IMR-90 (cell line): ENCODE measurements at regions not wholly inside any gene's neighbourhood (a gene's known extent, or its start where the extent isn't known, plus 50 kb on each side); places are given as distances from the start of the nearest gene placed in this dataset.

ENCODE experiments used
- ATAC-seq: fragments of 200-7000 bp; cut with Tn5 transposase; 2 replicates; pipeline ENCODE4 v1.9.1; 2020; ENCODE audit warnings: low read depth, mild to moderate bottlenecking, moderate library complexity
- BruUV-seq: library from RNA; stranded (reverse); fragments of 400-500 nt; replicated peaks from 2 replicates; lab custom pipeline; 2021; lab: Mats Ljungman, UMichigan
- CTCF ChIA-PET: fragments of 300-600 bp; formaldehyde crosslinking; extraction: SDS; loops from one replicate; lab custom pipeline; 2021; ENCODE audit warnings: antibody characterized with exemption; lab: Yijun Ruan, JAX
- POLR2A ChIA-PET: fragments of 300-600 bp; sonication (Branson Sonifier 250); formaldehyde crosslinking; loops from one replicate; lab custom pipeline; 2022; ENCODE audit warnings: antibody characterized with exemption; ENCODE audit not compliant: unreplicated experiment; lab: Charles Lee
- DNase-seq: peaks from one replicate; pipeline ENCODE4 v3.0.0; 2013
- H2AFZ ChIP-seq: replicated peaks from 2 replicates; pipeline ENCODE3; 2013; ENCODE audit warnings: low read length, mild to moderate bottlenecking; ENCODE audit not compliant: poor library complexity
- H2AK5ac ChIP-seq: 2 replicates; pipeline ENCODE4 v1.6.1; 2013; ENCODE audit warnings: low read depth, low read length, inconsistent platforms
- H2AK9ac ChIP-seq: replicated peaks from 2 replicates; pipeline ENCODE3; 2013; ENCODE audit warnings: mild to moderate bottlenecking, low read depth, low read length, moderate library complexity; ENCODE audit not compliant: poor library complexity
- H2BK120ac ChIP-seq: 2 replicates; pipeline ENCODE4 v1.6.1; 2013; ENCODE audit warnings: low read depth, low read length, inconsistent platforms
- H2BK15ac ChIP-seq: 3 replicates; pipeline ENCODE4 v1.6.1; 2013; ENCODE audit warnings: low read depth, low read length, inconsistent platforms
- H2BK20ac ChIP-seq: 2 replicates; pipeline ENCODE4 v1.6.1; 2013; ENCODE audit warnings: low read depth, mild to moderate bottlenecking, inconsistent platforms, low read length, moderate library complexity
- H2BK5ac ChIP-seq: 2 replicates; pipeline ENCODE4 v1.6.1; 2013; ENCODE audit warnings: mild to moderate bottlenecking, low read depth, low read length, inconsistent platforms; ENCODE audit not compliant: poor library complexity, severe bottlenecking
- H3K14ac ChIP-seq: replicated peaks from 2 replicates; pipeline ENCODE4 v1.6.1; 2013; ENCODE audit warnings: low read depth, low read length, inconsistent platforms
- H3K18ac ChIP-seq: 2 replicates; pipeline ENCODE4 v1.6.1; 2013; ENCODE audit warnings: low read depth, low read length, control low read depth
- H3K23ac ChIP-seq: 2 replicates; pipeline ENCODE4 v1.6.1; 2013; ENCODE audit warnings: low read depth, low read length, inconsistent platforms
- H3K27ac ChIP-seq: 2 replicates; pipeline ENCODE4 v1.5.1; 2013; ENCODE audit warnings: mild to moderate bottlenecking, control low read depth, low read length; ENCODE audit not compliant: insufficient read depth
- H3K27me3 ChIP-seq: 2 replicates; pipeline ENCODE4 v1.6.1; 2013; ENCODE audit warnings: low read length; ENCODE audit not compliant: control insufficient read depth, insufficient read depth
- H3K36me3 ChIP-seq: 2 replicates; pipeline ENCODE4 v1.6.1; 2013; ENCODE audit warnings: low read length, mixed read lengths; ENCODE audit not compliant: control insufficient read depth, insufficient read depth
- H3K4ac ChIP-seq: 2 replicates; pipeline ENCODE4 v1.6.1; 2013; ENCODE audit warnings: low read depth, low read length, inconsistent platforms
- H3K4me1 ChIP-seq: 2 replicates; pipeline ENCODE4 v1.6.1; 2013; ENCODE audit warnings: low read length, mixed read lengths; ENCODE audit not compliant: control insufficient read depth, insufficient read depth
- H3K4me2 ChIP-seq: 2 replicates; pipeline ENCODE4 v1.6.1; 2013; ENCODE audit warnings: low read depth, mild to moderate bottlenecking, control low read depth, low read length, moderate library complexity
- H3K4me3 ChIP-seq: 2 replicates; pipeline ENCODE4 v1.5.1; 2013; ENCODE audit warnings: low read depth, mild to moderate bottlenecking, control low read depth, low read length, moderate library complexity; ENCODE audit not compliant: insufficient read depth
- H3K56ac ChIP-seq: 2 replicates; pipeline ENCODE4 v1.6.1; 2013; ENCODE audit warnings: low read length, inconsistent platforms; ENCODE audit not compliant: insufficient read depth; ENCODE audit errors: extremely low read depth
- H3K79me1 ChIP-seq, 2 experiments: 2 replicates each; pipeline ENCODE4 v1.6.1; 2013; ENCODE audit warnings: low read length in 2 of 2, inconsistent platforms in 1 of 2, low read depth in 1 of 2
- H3K9ac ChIP-seq: 2 replicates; pipeline ENCODE4 v1.6.1; 2013; ENCODE audit warnings: low read depth, low read length, control low read depth
- H3K9me1 ChIP-seq: 2 replicates; pipeline ENCODE4 v1.6.1; 2013; ENCODE audit warnings: low read length, inconsistent platforms; ENCODE audit not compliant: insufficient read depth
- H3K9me3 ChIP-seq: 2 replicates; pipeline ENCODE4 v1.6.1; 2013; ENCODE audit warnings: low read length; ENCODE audit not compliant: control insufficient read depth, insufficient read depth
- H4K20me1 ChIP-seq: 2 replicates; pipeline ENCODE4 v1.6.1; 2013; ENCODE audit warnings: low read length, inconsistent platforms; ENCODE audit not compliant: insufficient read depth
- H4K5ac ChIP-seq: 2 replicates; pipeline ENCODE4 v1.6.1; 2013; ENCODE audit warnings: mild to moderate bottlenecking, low read depth, low read length, control low read depth
- H4K8ac ChIP-seq, 2 experiments: 2 replicates each; pipeline ENCODE4 v1.6.1; 2013; ENCODE audit warnings: low read depth in 2 of 2, low read length in 2 of 2, control low read depth in 1 of 2, inconsistent platforms in 1 of 2
- H4K91ac ChIP-seq: 2 replicates; pipeline ENCODE4 v1.6.1; 2013; ENCODE audit warnings: low read depth, low read length, inconsistent platforms; ENCODE audit not compliant: insufficient read depth
- BHLHE40 ChIP-seq: fragments of 150-350 bp; IDR thresholded peaks from 2 replicates; pipeline ENCODE4 v1.6.1; 2016; ENCODE audit warnings: mild to moderate bottlenecking, low read depth, low read length
- CEBPB ChIP-seq: IDR thresholded peaks from 2 replicates; pipeline ENCODE4 v1.6.1; 2012; ENCODE audit warnings: low read depth, low read length, improper control_type of control experiment
- CHD1 ChIP-seq: IDR thresholded peaks from 2 replicates; pipeline ENCODE4 v1.6.1; 2012; ENCODE audit warnings: low read depth, low read length, improper control_type of control experiment
- FOS ChIP-seq: fragments of 150-350 bp; IDR thresholded peaks from 2 replicates; pipeline ENCODE4 v1.6.1; 2016; ENCODE audit warnings: low read depth, low read length
- MAZ ChIP-seq: IDR thresholded peaks from 2 replicates; pipeline ENCODE4 v1.6.1; 2012; ENCODE audit warnings: low read depth, mild to moderate bottlenecking, low read length, improper control_type of control experiment, moderate library complexity, borderline replicate concordance
- MXI1 ChIP-seq: IDR thresholded peaks from 2 replicates; pipeline ENCODE4 v1.6.1; 2012; ENCODE audit warnings: low read depth, mild to moderate bottlenecking, low read length, moderate library complexity, borderline replicate concordance
- NFE2L2 ChIP-seq: fragments of 150-350 bp; IDR thresholded peaks from 2 replicates; pipeline ENCODE4 v1.6.1; 2016; ENCODE audit warnings: low read depth, mild to moderate bottlenecking, low read length
- POLR2A ChIP-seq: IDR thresholded peaks from 2 replicates; pipeline ENCODE4 v1.6.1; 2012; ENCODE audit warnings: mild to moderate bottlenecking, low read depth, low read length
- RAD21 ChIP-seq: IDR thresholded peaks from 2 replicates; pipeline ENCODE4 v1.6.1; 2012; ENCODE audit warnings: low read length, improper control_type of control experiment
- RCOR1 ChIP-seq: IDR thresholded peaks from 2 replicates; pipeline ENCODE4 v1.6.1; 2012; ENCODE audit warnings: mild to moderate bottlenecking, low read length, improper control_type of control experiment; ENCODE audit not compliant: insufficient replicate concordance
- WGBS, 2 experiments: methylation state at CpG; one replicate each; pipeline versions ENCODE4 v1.1.5 to v1.1.7; 2013; ENCODE audit warnings: missing lambda C conversion rate in 2 of 2; ENCODE audit not compliant: insufficient read length in 1 of 2; ENCODE audit errors: extremely low coverage in 2 of 2; 5-methylcytosine and 5-hydroxymethylcytosine counted together
- dilution Hi-C: fragments of 300-500 bp; cut with HindIII; formaldehyde crosslinking; loops from one replicate; pipeline ENCODE4 v1.14.3; 2018; ENCODE audit warnings: low sequenced_read_pairs; ENCODE audit not compliant: unreplicated experiment
- in situ Hi-C: fragments of 300-500 bp; cut with MboI; formaldehyde crosslinking; loops from 3 replicates; pipeline ENCODE4 v1.14.3; 2019; ENCODE audit warnings: low sequenced_read_pairs, inconsistent platforms, mixed read lengths
- intact Hi-C: fragments of 100-400 bp; cut with micrococcal nuclease; formaldehyde crosslinking; loops from 2 replicates; pipeline ENCODE4 v1.10.0; 2022
- TF ChIP-seq, protein P1 (sequence below): fragments of 150-350 bp; IDR thresholded peaks from 2 replicates; pipeline ENCODE4 v1.6.1; 2016; ENCODE audit warnings: low read depth, mild to moderate bottlenecking, low read length, moderate library complexity, borderline replicate concordance
- TF ChIP-seq, protein P2 (sequence below): conservative IDR thresholded peaks from 2 replicates; pipeline ENCODE4 v1.5.1; 2012; ENCODE audit warnings: mild to moderate bottlenecking, low read depth, low read length, improper control_type of control experiment

DNA sequence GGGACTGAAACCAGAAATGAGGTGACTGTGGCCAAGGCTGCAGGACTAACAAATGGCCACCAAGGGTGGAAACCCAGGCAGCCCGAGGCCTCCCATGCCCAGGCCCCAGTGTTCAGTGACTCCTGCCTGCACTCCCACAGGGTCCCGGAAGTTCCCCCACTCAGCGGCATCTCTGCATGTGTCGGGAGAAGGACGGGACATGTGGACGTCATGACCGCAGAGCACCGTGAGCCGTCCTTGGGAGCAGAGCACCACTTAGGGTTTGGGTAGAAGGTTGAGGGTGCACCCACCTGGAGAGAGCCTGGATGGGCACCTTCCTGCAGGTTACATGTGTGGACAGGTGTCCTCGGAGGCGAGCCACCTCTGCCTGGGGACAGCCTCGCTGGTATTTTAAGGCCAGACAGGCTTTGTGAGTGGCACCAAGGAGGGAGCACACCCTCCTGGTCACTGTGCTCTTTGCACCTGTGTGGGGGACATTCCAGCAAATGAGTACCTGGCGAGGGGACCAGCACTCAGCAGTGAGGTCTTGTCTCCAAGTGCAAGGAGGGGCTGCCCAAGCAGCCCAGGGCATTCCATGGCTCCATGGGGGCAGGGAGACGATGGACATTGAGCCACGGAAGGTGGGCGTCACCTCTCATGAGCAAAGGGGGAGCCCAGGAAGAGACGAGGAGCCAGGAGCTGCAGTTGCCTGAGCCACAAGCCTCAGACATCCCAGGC lies 95.3 kb upstream of the TCERG1L start:
- no peak for TF ChIP-seq MAZ
- no peak for TF ChIP-seq POLR2A
- TF ChIP-seq, protein P1, sequence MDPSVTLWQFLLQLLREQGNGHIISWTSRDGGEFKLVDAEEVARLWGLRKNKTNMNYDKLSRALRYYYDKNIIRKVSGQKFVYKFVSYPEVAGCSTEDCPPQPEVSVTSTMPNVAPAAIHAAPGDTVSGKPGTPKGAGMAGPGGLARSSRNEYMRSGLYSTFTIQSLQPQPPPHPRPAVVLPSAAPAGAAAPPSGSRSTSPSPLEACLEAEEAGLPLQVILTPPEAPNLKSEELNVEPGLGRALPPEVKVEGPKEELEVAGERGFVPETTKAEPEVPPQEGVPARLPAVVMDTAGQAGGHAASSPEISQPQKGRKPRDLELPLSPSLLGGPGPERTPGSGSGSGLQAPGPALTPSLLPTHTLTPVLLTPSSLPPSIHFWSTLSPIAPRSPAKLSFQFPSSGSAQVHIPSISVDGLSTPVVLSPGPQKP = no peak
- TF ChIP-seq CEBPB = no peak
- no peak for TF ChIP-seq NFE2L2
- TF ChIP-seq CHD1 = no peak
- TF ChIP-seq RAD21 = no peak
- TF ChIP-seq, protein P2, sequence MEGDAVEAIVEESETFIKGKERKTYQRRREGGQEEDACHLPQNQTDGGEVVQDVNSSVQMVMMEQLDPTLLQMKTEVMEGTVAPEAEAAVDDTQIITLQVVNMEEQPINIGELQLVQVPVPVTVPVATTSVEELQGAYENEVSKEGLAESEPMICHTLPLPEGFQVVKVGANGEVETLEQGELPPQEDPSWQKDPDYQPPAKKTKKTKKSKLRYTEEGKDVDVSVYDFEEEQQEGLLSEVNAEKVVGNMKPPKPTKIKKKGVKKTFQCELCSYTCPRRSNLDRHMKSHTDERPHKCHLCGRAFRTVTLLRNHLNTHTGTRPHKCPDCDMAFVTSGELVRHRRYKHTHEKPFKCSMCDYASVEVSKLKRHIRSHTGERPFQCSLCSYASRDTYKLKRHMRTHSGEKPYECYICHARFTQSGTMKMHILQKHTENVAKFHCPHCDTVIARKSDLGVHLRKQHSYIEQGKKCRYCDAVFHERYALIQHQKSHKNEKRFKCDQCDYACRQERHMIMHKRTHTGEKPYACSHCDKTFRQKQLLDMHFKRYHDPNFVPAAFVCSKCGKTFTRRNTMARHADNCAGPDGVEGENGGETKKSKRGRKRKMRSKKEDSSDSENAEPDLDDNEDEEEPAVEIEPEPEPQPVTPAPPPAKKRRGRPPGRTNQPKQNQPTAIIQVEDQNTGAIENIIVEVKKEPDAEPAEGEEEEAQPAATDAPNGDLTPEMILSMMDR = no peak
- no peak for TF ChIP-seq FOS
- TF ChIP-seq RCOR1 = no peak
- TF ChIP-seq MXI1 = no peak
- TF ChIP-seq BHLHE40 = no peak
- H3K36me3 ChIP-seq = no peaks in the 10 kb centered on the region
- no peaks in the 10 kb centered on the region for H3K79me1 ChIP-seq
- H3K14ac ChIP-seq = no peak overlapping the region
- dilution Hi-C loops (no loop called here), in situ Hi-C loops (no loop called here), intact Hi-C loops (no loop called here)
- H3K9me1 ChIP-seq = no peaks in the 10 kb centered on the region
- no peaks in the 10 kb centered on the region for H3K4me1 ChIP-seq
- WGBS, 2 experiments = 46% methylated on average over 6 of the region's 17 CpGs; no CpG with 5 or more reads in 1 of the 2 experiments
- no peak overlapping the region for H3K18ac ChIP-seq
- no peak overlapping the region for H2BK15ac ChIP-seq
- ChIA-PET CTCF (no interaction called here), POLR2A (no interaction called here)
- H2AFZ ChIP-seq = no peak overlapping the region
- no peak overlapping the region for H2AK9ac ChIP-seq
- no peak overlapping the region for H3K4me3 ChIP-seq
- no peak overlapping the region for H3K9ac ChIP-seq
- ATAC-seq (no peak), DNase-seq (no peak)
- no peak overlapping the region for H3K23ac ChIP-seq
- no peaks in the 10 kb centered on the region for H4K20me1 ChIP-seq
- H2AK5ac ChIP-seq = no peak overlapping the region
- no peak overlapping the region for H4K91ac ChIP-seq
- H2BK5ac ChIP-seq = no peak overlapping the region
- no peak overlapping the region for H3K56ac ChIP-seq
- no peaks in the 10 kb centered on the region for H3K27me3 ChIP-seq
- H3K4me2 ChIP-seq = no peak overlapping the region
- H3K27ac ChIP-seq = no peak overlapping the region
- H4K5ac ChIP-seq = no peak overlapping the region
- no peak overlapping the region for H4K8ac ChIP-seq
- no peak overlapping the region for H2BK120ac ChIP-seq
- no peak overlapping the region for H2BK20ac ChIP-seq
- peaks cover 71% of the 10 kb centered on the region for H3K9me3 ChIP-seq
- BruUV-seq = no TSS peak
- no peak overlapping the region for H3K4ac ChIP-seq
